ENCODE measurements at regions not wholly inside any gene's neighbourhood (a gene's known extent, or its start where the extent isn't known, plus 50 kb on each side); places are given as distances from the start of the nearest gene placed in this dataset.
"Not testable (repeated sequence)": the region's sequence is repeated elsewhere in the genome, so short reads cannot be mapped to it uniquely, and the experiment has no call there.

DNA sequence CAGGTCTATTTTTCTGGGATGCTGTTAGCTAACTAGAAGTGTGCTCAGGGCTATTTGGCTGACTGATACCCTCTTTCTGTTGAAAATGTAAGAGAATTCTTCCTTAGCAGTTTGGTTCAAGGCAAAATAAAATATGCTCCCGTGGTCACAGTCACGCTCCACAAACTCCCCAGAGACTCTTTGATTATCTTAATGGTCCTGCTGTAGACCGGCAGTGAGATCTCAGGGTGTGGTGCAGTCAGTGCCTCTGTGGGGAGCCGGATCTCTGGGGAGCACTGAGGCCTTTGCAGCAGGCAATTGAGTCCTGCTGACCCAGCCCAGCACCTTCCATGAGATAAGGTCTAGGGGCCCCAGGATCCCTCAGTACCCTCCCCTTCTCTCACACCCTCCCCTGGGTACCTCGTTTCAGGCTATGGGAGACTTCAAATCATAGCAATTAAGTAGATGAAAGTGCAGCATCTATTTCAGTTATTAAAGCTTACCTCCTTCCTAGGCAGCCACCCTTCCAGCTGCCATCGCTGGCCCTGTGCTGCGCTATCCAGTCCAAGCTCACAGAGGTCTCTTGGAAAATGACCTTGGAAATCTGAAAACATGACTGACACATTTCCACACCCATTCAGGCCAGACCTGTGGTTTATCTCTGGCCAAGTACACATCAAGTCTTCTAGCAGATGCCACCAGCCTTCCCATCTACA lies 98.1 kb downstream of the SEC16B start:
- H3K36me3 ChIP-seq (ENCODE audit: control insufficient read depth in 1 of 2, insufficient read depth in 2 of 2, low read depth in 1 of 2, low read length in 2 of 2), result no peaks in the 10 kb centered on the region
- no peak overlapping the region for H3K9ac ChIP-seq (ENCODE audit: low read length)
- H3K27me3 ChIP-seq (ENCODE audit: control insufficient read depth in 1 of 2, insufficient read depth in 1 of 2, low read length in 2 of 2), result no peaks in the 10 kb centered on the region
- no peak overlapping the region for H3K14ac ChIP-seq (ENCODE audit: low read length in 2 of 2)
- DNase-seq, result no peak
- no peak overlapping the region for H3K27ac ChIP-seq (ENCODE audit: low read length, poor library complexity, severe bottlenecking)
- WGBS, result 63% methylated on average over 6 of the region's 7 CpGs
- H2AFZ ChIP-seq (ENCODE audit: low read depth, low read length), result no peak overlapping the region
- no peak overlapping the region for H2BK5ac ChIP-seq (ENCODE audit: low read depth, low read length, poor library complexity, severe bottlenecking)
- H3K18ac ChIP-seq (ENCODE audit: low read depth in 1 of 2, low read length in 2 of 2), result no peak overlapping the region
- no peak overlapping the region for H3K4ac ChIP-seq (ENCODE audit: low read depth in 1 of 2, low read length in 2 of 2)
- H3K79me1 ChIP-seq (replicated peaks; ENCODE audit: low read length, poor library complexity, severe bottlenecking), result no peaks in the 10 kb centered on the region
- H3K4me1 ChIP-seq (ENCODE audit: control insufficient read depth, insufficient read depth, low read depth, low read length), result peaks cover 2% of the 10 kb centered on the region
- peak overlapping the region; percentile 38 for H4K8ac ChIP-seq (ENCODE audit: low read length)
- H2BK15ac ChIP-seq (ENCODE audit: low read depth, poor library complexity, severe bottlenecking), result no peak overlapping the region
- H3K23ac ChIP-seq (ENCODE audit: low read length in 2 of 2), result no peak overlapping the region
- no peak overlapping the region for H3K4me3 ChIP-seq (ENCODE audit: insufficient read depth in 1 of 2, low read depth in 1 of 2, low read length in 2 of 2)
- peak overlapping the region in 1 of 2 experiments; percentile 18 for H2BK12ac ChIP-seq (ENCODE audit: low read length in 2 of 2)
- no peak overlapping the region for H2BK120ac ChIP-seq (ENCODE audit: low read depth, low read length)
- H3K9me3 ChIP-seq (ENCODE audit: control insufficient read depth, low read length), result no peaks in the 10 kb centered on the region
- no peak overlapping the region for H4K91ac ChIP-seq (ENCODE audit: low read length)
- no peak overlapping the region for H2AK5ac ChIP-seq (ENCODE audit: low read length, severe bottlenecking)
- H3K4me2 ChIP-seq (ENCODE audit: low read length, poor library complexity, severe bottlenecking), result no peak overlapping the region

DNA sequence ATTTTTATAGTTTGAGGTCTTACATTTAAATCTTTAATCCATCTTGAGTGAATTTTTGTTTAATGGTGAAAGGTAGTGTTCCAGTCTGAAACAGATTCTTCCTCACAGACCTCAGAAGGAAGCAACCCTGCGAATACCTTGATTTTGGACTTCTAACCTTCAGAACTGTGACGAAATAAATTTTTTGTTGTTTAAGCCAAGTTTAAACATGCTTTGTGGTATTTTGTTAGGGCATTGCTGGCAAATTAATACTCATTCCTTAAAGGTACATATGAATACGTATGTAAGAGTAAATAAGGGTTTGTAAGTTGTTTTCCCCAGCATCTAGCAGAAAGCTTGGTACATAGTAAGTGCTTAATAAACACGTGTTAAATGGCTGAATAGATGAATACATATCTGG lies 100.3 kb downstream of the SEC16B start:
- Histone ChIP-seq H3K9me3 (ENCODE audit: control insufficient read depth, low read length) (no peaks in the 10 kb centered on the region), H3K79me1 (replicated peaks; ENCODE audit: low read length, poor library complexity, severe bottlenecking) (no peaks in the 10 kb centered on the region), H2AK5ac (ENCODE audit: low read length, severe bottlenecking) (no peak overlapping the region), H2BK5ac (ENCODE audit: low read depth, low read length, poor library complexity, severe bottlenecking) (no peak overlapping the region), H4K91ac (ENCODE audit: low read length) (no peak overlapping the region), H3K27ac (ENCODE audit: low read length, poor library complexity, severe bottlenecking) (no peak overlapping the region), H2AFZ (ENCODE audit: low read depth, low read length) (no peak overlapping the region), H2BK120ac (ENCODE audit: low read depth, low read length) (no peak overlapping the region), H3K9ac (ENCODE audit: low read length) (no peak overlapping the region), H3K27me3 (ENCODE audit: control insufficient read depth in 1 of 2, insufficient read depth in 1 of 2, low read length in 2 of 2) (no peaks in the 10 kb centered on the region), H3K36me3 (ENCODE audit: control insufficient read depth in 1 of 2, insufficient read depth in 2 of 2, low read depth in 1 of 2, low read length in 2 of 2) (no peaks in the 10 kb centered on the region), H3K14ac (ENCODE audit: low read length in 2 of 2) (no peak overlapping the region), H3K4ac (ENCODE audit: low read depth in 1 of 2, low read length in 2 of 2) (no peak overlapping the region), H3K4me2 (ENCODE audit: low read length, poor library complexity, severe bottlenecking) (no peak overlapping the region), H3K18ac (ENCODE audit: low read depth in 1 of 2, low read length in 2 of 2) (no peak overlapping the region), H4K8ac (ENCODE audit: low read length) (no peak overlapping the region), H3K4me1 (ENCODE audit: control insufficient read depth, insufficient read depth, low read depth, low read length) (peaks cover 2% of the 10 kb centered on the region), H2BK12ac (ENCODE audit: low read length in 2 of 2) (no peak overlapping the region), H3K4me3 (ENCODE audit: insufficient read depth in 1 of 2, low read depth in 1 of 2, low read length in 2 of 2) (no peak overlapping the region), H3K23ac (ENCODE audit: low read length in 2 of 2) (no peak overlapping the region), H2BK15ac (ENCODE audit: low read depth, poor library complexity, severe bottlenecking) (no peak overlapping the region)
- no peak for DNase-seq
- 90% methylated on average over 4 of the region's 4 CpGs for WGBS

DNA sequence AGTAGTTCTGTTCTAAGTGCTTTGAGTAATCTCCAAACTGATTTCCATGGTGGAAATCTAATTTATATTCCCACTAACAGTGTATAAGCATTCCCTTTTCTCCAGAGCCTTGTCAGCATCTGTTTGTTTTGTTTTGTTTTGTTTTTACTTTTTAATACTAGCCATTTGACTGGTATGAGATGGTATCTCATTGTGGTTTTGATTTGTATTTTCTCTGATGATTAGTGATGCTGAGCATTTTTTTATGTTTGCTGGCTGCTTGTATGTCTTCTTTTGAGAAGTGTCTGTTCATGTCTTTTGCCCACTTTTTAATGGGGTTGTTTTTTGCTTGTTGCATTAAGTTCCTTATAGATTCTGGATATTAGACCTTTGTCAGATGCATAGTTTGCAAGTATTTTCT lies 100.8 kb downstream of the SEC16B start:
- not testable (repeated sequence) for H3K14ac ChIP-seq (ENCODE audit: low read length in 2 of 2); H3K9ac ChIP-seq (ENCODE audit: low read length); H3K36me3 ChIP-seq (ENCODE audit: control insufficient read depth in 1 of 2, insufficient read depth in 2 of 2, low read depth in 1 of 2, low read length in 2 of 2); H3K79me1 ChIP-seq (replicated peaks; ENCODE audit: low read length, poor library complexity, severe bottlenecking); H2BK5ac ChIP-seq (ENCODE audit: low read depth, low read length, poor library complexity, severe bottlenecking); H3K18ac ChIP-seq (ENCODE audit: low read depth in 1 of 2, low read length in 2 of 2); H2AK5ac ChIP-seq (ENCODE audit: low read length, severe bottlenecking); H3K9me3 ChIP-seq (ENCODE audit: control insufficient read depth, low read length); H3K27me3 ChIP-seq (ENCODE audit: control insufficient read depth in 1 of 2, insufficient read depth in 1 of 2, low read length in 2 of 2); H3K4me2 ChIP-seq (ENCODE audit: low read length, poor library complexity, severe bottlenecking); H3K4ac ChIP-seq (ENCODE audit: low read depth in 1 of 2, low read length in 2 of 2); H3K4me1 ChIP-seq (ENCODE audit: control insufficient read depth, insufficient read depth, low read depth, low read length); H2BK12ac ChIP-seq (ENCODE audit: low read length in 2 of 2); H2AFZ ChIP-seq (ENCODE audit: low read depth, low read length); DNase-seq; H4K8ac ChIP-seq (ENCODE audit: low read length); H3K27ac ChIP-seq (ENCODE audit: low read length, poor library complexity, severe bottlenecking); H2BK120ac ChIP-seq (ENCODE audit: low read depth, low read length); H3K4me3 ChIP-seq (ENCODE audit: insufficient read depth in 1 of 2, low read depth in 1 of 2, low read length in 2 of 2); H4K91ac ChIP-seq (ENCODE audit: low read length); H2BK15ac ChIP-seq (ENCODE audit: low read depth, poor library complexity, severe bottlenecking); H3K23ac ChIP-seq (ENCODE audit: low read length in 2 of 2)

DNA sequence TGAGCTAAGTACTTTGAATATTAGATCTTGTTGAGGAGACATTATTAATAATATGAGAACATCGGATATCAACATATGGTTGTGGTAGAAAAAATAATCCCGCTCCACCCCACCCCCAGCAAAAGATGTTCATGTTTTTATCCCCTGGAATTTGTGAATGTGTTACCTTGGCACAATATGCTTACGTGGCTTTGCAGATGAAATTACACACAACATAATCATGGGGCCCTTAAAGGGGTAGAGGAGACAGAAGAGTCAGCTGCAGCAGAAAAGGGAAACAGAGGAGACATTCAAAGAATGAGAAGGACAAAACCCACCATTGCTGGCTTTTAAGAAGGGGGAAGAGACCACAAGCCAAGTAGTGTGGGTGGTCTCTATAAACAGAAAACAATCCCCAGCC lies 104.1 kb downstream of the SEC16B start:
- no peaks in the 10 kb centered on the region for H3K27me3 ChIP-seq (ENCODE audit: control insufficient read depth in 1 of 2, insufficient read depth in 1 of 2, low read length in 2 of 2)
- no peak overlapping the region for H3K14ac ChIP-seq (ENCODE audit: low read length in 2 of 2)
- no peak overlapping the region for H3K23ac ChIP-seq (ENCODE audit: low read length in 2 of 2)
- H2AFZ ChIP-seq (ENCODE audit: low read depth, low read length), result no peak overlapping the region
- H3K9me3 ChIP-seq (ENCODE audit: control insufficient read depth, low read length), result no peaks in the 10 kb centered on the region
- no peaks in the 10 kb centered on the region for H3K79me1 ChIP-seq (replicated peaks; ENCODE audit: low read length, poor library complexity, severe bottlenecking)
- no peaks in the 10 kb centered on the region for H3K36me3 ChIP-seq (ENCODE audit: control insufficient read depth in 1 of 2, insufficient read depth in 2 of 2, low read depth in 1 of 2, low read length in 2 of 2)
- H3K4me2 ChIP-seq (ENCODE audit: low read length, poor library complexity, severe bottlenecking), result no peak overlapping the region
- no peak overlapping the region for H4K91ac ChIP-seq (ENCODE audit: low read length)
- H3K9ac ChIP-seq (ENCODE audit: low read length), result no peak overlapping the region
- H4K8ac ChIP-seq (ENCODE audit: low read length), result no peak overlapping the region
- H2BK5ac ChIP-seq (ENCODE audit: low read depth, low read length, poor library complexity, severe bottlenecking), result no peak overlapping the region
- H3K18ac ChIP-seq (ENCODE audit: low read depth in 1 of 2, low read length in 2 of 2), result no peak overlapping the region
- H3K4me3 ChIP-seq (ENCODE audit: insufficient read depth in 1 of 2, low read depth in 1 of 2, low read length in 2 of 2), result no peak overlapping the region
- no peak overlapping the region for H2BK120ac ChIP-seq (ENCODE audit: low read depth, low read length)
- H3K27ac ChIP-seq (ENCODE audit: low read length, poor library complexity, severe bottlenecking), result no peak overlapping the region
- no peak for DNase-seq
- WGBS, result no CpG with 5 or more reads among the region's 3 CpGs
- no peak overlapping the region for H3K4ac ChIP-seq (ENCODE audit: low read depth in 1 of 2, low read length in 2 of 2)
- H3K4me1 ChIP-seq (ENCODE audit: control insufficient read depth, insufficient read depth, low read depth, low read length), result no peaks in the 10 kb centered on the region
- no peak overlapping the region for H2AK5ac ChIP-seq (ENCODE audit: low read length, severe bottlenecking)
- no peak overlapping the region for H2BK15ac ChIP-seq (ENCODE audit: low read depth, poor library complexity, severe bottlenecking)
- H2BK12ac ChIP-seq (ENCODE audit: low read length in 2 of 2), result no peak overlapping the region

Data from mesenchymal stem cell (in vitro differentiated cells and primary cell).